HTR-8/SVneo (cell line): ENCODE measurements at regions not wholly inside any gene's neighbourhood (a gene's known extent, or its start where the extent isn't known, plus 50 kb on each side); places are given as distances from the start of the nearest gene placed in this dataset.
A peak's percentile ranks its signal among the peaks of the same experiment; 100 is the strongest.

ENCODE experiments used
- DNase-seq: peaks from one replicate; pipeline ENCODE4 v3.0.0; 2011; ENCODE audit warnings: low spot score, mixed read lengths; ENCODE audit not compliant: insufficient read length
- FAIRE-seq: peaks from 2 replicates; lab custom pipeline; 2011; peaks lifted over from hg19 to GRCh38; lab: Jason Lieb, UNC

GRCh38 chr3:164608554-164609276 lies 469.6 kb downstream of the SI start:
- FAIRE-seq (no peak), DNase-seq (no peak)

DNA sequence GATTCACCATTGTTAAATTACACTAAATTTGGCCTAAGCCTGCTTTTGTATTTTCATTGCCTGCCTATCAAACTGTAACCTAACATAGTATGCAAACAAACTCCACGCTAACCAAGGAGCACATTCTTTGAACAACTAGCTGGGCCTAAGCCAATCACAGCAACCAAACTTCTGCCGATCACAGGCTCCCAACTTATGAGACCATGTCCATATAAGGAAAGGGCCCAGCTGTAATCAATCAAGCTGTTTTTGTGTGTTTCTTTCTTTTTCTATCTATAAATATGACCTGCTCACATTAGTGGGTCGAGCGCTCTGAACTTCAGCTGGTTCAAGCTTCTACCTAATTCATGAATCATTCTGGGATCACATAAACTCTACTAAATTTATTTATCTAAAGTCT lies 473.6 kb downstream of the SI start:
- DNase-seq (no peak), FAIRE-seq (no peak)

DNA sequence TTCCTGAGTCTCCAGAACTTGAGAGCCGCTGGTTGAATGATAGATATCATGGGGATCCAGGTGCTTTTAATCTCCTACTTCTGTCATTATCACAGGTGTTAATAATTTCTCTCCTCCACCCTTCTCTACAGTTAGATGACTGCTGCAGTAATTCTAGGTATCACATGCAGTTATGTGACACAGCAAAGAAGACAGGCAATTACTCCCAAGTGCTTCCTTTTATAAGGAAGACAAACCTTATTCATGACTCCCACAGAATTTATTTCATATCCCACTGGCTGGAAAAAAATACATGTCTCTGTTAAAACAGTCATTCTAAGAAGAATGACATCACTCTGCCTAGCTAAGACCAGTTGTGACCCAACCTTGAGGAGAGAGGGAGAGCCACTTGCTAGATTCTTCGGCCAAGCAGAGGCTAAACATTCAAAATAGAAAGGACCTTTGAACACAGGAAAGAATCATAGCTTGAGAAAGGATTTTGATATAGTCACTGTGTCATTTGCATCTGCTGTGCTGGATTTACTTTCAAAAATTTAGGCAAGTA lies 500.6 kb downstream of the SI start:
- DNase-seq: no peak

GRCh38 chr3:164572436-164572835 lies 505.9 kb downstream of the SI start:
- no peak for DNase-seq
- no peak for FAIRE-seq

More for the DNA sequence above, 500.6 kb downstream of the SI start:
- FAIRE-seq: no peak

- DNase-seq: no peak
Observed at GRCh38 chr3:164550857-164551256, 527.4 kb downstream of the SI start.

DNA sequence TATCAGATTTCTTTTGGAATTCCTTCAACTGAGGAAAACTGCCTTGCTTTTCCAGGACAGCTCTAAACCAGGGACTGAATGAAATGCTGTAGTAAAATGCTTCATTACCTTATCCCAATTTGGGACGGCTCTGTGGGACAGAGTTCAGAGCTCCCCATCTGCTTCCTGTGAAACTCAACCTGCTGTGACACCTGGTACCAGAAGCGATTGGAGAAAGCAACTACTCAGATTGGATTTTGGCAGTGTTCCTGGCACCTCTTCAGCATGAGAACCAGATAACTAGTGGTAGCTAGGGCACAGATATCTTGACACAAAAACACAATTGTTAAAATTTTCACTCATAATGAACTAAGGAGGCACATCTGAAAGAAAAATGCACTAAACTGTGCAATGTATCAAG lies 539.1 kb downstream of the SI start:
- FAIRE-seq: no peak
- DNase-seq: no peak

More at GRCh38 chr3:164550857-164551256, 527.4 kb downstream of the SI start:
- no peak for FAIRE-seq

DNA sequence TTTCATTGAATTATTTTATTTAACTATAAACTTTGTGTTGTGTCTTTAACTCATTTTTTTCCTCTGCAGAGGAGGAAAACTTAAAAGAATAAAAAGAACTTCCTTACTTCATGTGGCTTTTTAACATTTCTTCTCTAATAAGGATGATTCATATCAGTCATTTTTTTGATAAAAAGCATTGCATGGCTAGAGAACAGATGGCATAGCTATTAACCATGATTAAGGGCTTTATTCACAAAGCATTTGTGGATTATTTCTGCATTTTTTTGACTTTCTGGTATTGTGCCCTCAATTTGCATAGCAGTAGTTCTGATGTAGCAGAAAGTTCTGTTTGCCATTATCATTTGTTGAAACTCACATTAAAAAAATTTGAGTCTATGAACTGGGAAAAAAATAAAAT lies 540.8 kb downstream of the SI start:
- FAIRE-seq (no peak), DNase-seq (no peak)

DNA sequence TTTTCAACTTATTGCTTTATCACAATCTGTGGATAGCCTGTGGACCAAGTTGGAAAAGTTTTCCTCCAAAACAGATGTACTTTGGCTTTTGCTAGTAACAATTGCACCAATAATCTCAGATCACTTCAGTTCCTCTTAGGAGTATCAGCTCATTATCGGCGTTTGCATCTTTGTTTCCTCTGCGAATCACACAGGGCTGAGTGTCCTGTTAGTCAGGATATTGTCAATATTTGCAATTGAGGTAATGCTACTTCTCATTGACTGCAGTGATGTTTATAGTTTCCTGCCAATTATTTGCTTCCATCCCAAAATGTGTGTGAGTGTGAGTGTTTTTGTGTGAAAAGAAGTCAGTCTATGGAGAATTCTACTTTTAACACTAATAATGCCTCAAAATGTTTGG lies 545.0 kb downstream of the SI start:
- DNase-seq (no peak), FAIRE-seq (no peak)

GRCh38 chr3:164526250-164526649 lies 552.0 kb downstream of the SI start:
- DNase-seq (no peak), FAIRE-seq (no peak)

DNA sequence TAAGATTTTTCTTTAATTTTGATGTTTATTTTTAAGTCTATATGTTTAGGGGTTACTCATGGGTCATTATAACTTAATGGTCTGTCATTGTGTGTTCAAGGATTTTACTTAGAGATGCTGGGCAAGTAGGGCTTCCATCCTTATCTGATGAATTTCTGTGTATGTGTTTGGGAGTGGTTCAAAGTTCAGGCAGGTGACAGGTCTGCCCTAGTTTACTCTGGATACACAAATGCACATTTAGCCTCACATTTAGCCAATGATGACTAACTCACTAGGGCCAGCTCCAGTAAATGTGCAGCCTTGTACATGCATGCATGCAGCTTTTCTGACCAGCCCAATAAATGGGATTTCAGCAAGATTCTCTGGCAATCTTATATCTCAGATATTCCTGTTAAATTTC lies 554.1 kb downstream of the SI start:
- DNase-seq: no peak
- no peak for FAIRE-seq

DNA sequence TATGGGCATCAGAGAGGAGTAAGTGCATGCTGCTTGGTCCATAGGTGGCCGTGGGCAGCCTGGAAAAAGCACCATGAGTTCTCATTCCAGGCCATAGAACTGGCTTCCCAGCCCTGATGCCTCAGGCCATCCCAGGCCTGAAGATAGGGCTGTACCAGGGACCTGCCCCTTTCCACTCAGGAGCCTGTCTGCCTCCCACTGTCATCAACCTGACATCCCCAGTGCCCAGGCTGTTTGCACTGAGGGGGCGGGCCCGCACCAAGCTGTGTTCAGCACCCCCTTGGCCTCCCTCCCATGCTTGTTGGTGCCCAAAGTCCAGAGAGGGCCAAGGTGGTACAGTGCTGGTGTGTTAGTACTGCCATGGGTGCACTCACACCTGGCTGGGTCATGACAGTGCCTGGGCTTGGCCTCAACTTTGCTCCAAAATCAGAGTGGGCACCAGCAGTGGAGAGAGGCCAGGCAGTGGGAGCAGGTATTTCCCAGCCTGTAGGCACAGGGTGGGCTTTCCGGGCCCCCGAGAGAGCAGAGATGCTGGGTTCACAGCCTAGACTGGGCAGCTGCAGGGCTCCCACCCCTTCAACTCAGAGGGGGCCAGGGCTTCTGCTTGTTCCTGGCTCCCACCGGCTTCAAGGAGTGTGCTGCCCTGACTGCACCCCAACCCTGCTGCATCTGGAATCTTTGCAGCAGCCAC lies 556.1 kb downstream of the SI start:
- no peak for FAIRE-seq
- no peak for DNase-seq

GRCh38 chr3:164521644-164522043 lies 556.7 kb downstream of the SI start:
- DNase-seq (no peak), FAIRE-seq (no peak)

DNA sequence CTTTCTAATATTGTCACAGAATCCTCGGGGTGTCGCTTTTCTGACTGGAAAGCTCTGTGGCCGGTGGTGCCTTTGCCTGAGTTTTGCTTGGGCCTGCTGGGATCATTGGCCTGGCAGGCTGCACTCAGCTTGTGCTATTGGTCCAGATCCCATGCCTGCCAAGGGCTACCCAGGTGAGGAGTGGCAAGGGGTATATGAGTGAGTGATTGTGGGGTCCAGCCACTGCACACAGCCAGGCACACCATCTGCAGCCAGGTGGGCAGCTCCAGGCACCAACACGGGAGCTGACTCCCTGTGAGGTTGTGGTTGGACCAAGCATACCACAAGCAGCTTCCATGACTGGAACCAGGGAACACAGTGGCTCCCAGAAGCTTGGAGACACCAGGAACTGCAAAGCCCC lies 557.2 kb downstream of the SI start:
- DNase-seq: no peak
- FAIRE-seq: no peak

DNA sequence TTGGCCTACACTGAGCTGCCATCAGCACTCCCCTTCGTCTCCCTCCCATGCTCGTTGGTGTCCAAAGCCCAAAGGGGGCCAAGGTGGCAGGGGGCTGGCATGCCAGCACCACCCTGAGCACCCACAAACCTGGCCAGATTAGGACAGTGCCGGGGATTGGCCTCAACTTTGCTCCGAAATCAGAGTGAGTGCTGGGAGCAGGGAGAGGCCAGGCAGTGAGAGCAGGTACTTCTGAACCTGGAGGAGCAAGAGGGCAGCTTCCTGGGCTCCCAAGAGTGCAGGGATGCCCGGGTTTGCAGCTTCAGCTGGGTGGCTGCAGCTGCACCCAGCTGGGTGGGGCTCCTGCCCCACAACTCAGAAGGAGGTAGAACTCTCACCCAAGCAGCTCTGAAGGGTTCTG lies 563.0 kb downstream of the SI start:
- no peak for DNase-seq
- FAIRE-seq: no peak

DNA sequence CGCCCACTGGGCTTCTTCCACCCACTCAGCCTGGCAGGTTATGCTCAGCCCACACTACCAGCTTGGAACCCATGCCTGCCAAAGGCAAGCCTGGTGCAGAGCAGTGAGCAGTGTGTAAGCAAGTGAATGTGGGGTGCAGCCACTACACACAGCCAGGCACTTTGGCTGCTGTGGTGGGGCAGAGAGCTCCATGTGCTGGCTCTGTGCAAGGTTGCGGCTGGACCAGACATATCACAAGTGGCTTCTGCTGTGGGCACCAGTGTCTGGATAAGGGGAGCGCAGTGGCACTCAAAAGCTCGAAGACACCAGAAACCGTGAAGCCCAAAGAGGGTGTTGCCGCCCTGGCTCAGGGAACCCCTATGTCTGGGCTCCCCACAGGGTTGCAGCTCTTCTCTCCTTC lies 563.7 kb downstream of the SI start:
- FAIRE-seq (no peak), DNase-seq (no peak)

- FAIRE-seq (no peak), DNase-seq (no peak)
Observed at GRCh38 chr3:164507886-164508285, 570.4 kb downstream of the SI start.

DNA sequence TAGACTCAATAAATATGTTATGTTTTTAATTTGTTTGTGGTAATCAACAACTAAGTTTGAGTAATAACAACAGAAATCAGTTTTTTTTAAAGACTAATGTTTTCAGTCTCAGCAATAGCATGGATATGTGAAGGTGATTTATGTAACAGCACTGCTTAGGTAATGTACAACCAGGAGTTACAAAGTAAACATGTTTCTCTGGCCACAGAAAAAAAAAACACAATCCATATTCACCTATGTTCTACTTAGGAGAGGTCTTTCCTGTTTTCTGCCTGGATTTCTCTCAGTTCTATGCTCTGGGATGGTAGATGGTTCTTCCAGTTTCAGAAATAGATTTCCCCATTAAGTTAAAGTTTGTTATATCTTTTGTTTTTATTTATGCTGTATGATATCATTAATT lies 579.4 kb downstream of the SI start:
- FAIRE-seq (no peak), DNase-seq (no peak)

DNA sequence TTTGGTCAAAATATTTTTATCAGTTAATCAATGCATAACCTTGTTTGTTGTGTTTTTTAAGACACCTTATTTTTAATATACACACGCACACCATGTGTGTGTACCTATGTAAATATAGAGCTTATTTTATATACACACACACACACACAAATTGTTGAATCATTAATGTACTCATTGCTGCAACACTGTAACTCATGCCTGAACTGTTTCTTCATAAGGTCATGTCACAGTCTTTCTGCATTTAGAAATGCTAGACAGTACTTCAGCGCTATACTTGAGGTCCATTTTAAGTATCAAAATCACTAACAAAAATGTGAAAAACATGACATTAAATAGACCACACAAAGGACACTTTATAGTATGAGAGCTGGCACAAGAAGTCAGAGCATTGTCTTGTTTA lies 589.4 kb downstream of the SI start:
- FAIRE-seq: no peak

GRCh38 chr3:164486150-164486549 lies 592.1 kb downstream of the SI start:
- no peak for FAIRE-seq
- no peak for DNase-seq

More for the DNA sequence above, 589.4 kb downstream of the SI start:
- DNase-seq: no peak

- DNase-seq (no peak), FAIRE-seq (no peak)
Observed at GRCh38 chr3:164479978-164480377, 598.3 kb downstream of the SI start.

DNA sequence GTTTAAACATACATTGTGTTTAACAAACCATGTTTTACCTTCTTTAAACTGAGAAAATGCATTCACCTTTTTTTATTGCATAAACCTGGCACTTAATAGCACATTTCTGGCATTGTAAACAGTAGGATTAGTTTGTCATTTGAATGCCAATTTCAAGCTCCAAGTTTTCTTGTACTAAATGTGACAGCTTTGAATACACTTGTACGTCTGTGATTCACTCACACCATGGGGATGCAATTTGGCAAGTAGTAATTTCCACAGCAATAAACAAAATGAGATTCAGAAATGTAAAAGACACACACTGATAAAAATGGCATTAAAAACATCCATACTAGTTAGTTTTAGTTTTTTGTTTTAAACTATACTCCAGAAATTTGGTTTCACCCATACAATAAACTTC lies 598.9 kb downstream of the SI start:
- FAIRE-seq: no peak

DNA sequence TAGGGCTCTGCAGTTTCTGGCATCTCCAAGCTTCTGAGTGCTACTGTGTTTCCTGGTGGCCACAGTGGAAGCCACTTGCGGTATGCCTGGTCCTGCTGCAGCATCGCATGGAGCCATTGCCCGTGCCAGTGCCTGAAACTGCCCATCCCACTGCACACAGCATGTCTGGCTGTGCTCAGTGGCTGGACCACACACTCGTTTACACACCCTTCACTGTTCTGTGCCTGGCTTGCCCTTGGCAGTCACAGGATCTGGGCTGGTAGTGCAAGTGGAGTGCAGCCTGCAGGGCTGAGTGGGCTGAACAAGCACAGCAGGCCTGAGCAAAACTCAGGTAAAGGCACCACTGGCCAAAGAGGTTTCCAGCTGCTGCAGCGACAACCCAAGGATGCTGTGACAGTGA lies 600.0 kb downstream of the SI start:
- no peak for DNase-seq
- peak; percentile 65 for FAIRE-seq

More for the DNA sequence above, 598.9 kb downstream of the SI start:
- no peak for DNase-seq
